ENCODE measurements at regions not wholly inside any gene's neighbourhood (a gene's known extent, or its start where the extent isn't known, plus 50 kb on each side); places are given as distances from the start of the nearest gene placed in this dataset.
A peak's percentile ranks its signal among the peaks of the same experiment; 100 is the strongest.

DNA sequence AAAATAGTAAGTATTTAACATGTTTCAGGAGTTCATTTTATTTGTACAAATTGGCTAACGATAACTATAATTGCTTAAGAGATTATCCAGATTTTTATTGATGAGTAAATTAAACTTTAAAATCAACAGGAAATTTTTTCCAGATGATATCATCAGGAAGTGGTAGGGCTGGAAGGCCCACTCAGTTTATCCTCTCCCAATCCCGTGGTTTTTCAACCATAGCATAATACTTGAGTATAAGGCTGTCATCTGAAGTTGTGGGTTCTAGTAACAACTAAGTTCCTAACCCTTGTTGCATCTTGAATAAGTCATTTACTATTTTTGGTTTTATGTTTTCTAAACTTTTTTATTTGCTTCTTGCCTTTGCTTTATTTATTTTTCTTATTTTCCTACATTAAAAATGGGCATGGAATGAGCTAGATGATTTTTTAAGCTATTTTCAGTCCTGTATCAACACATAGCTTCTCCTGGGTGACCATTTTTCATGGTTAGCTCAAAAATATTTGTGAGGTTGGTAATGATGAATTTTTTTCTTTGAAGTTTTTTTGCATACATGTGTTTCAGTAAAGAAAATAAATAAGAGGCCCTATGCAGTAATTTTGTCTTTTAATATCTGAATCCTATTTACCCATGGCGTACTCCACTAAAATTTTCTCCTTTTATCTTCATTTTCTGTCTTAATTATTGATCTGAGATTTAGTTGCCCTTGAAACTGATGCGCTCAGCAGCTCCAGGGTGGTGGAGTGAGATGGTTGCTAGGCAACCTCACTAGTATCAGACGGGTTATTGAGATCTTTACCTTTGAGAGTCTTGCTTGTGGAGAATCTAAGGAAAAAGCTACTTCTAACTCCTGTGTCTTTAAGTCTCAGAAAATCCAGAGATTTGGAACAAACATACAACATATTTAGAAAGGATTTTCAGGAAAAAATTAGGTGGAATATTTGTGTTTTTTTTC, 452.0 kb upstream of the CCDC179 start:
- H3K4me1 ChIP-seq (ENCODE audit: low read depth): no peaks in the 10 kb centered on the region
- H3K27me3 ChIP-seq: no peaks in the 10 kb centered on the region
- no peaks in the 10 kb centered on the region for H3K9me3 ChIP-seq (ENCODE audit: low read depth)
- no peak overlapping the region for H3K4me3 ChIP-seq
- no peaks in the 10 kb centered on the region for H3K36me3 ChIP-seq
- no peak overlapping the region for H3K27ac ChIP-seq
- DNase-seq (ENCODE audit: low read depth in 1 of 2, low spot score in 1 of 2): peak; percentile 7 to 13
- TF ChIP-seq, protein P1, sequence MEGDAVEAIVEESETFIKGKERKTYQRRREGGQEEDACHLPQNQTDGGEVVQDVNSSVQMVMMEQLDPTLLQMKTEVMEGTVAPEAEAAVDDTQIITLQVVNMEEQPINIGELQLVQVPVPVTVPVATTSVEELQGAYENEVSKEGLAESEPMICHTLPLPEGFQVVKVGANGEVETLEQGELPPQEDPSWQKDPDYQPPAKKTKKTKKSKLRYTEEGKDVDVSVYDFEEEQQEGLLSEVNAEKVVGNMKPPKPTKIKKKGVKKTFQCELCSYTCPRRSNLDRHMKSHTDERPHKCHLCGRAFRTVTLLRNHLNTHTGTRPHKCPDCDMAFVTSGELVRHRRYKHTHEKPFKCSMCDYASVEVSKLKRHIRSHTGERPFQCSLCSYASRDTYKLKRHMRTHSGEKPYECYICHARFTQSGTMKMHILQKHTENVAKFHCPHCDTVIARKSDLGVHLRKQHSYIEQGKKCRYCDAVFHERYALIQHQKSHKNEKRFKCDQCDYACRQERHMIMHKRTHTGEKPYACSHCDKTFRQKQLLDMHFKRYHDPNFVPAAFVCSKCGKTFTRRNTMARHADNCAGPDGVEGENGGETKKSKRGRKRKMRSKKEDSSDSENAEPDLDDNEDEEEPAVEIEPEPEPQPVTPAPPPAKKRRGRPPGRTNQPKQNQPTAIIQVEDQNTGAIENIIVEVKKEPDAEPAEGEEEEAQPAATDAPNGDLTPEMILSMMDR (IDR thresholded peaks at IDR 0.05; ENCODE audit: low read depth, low read length): no peak

DNA sequence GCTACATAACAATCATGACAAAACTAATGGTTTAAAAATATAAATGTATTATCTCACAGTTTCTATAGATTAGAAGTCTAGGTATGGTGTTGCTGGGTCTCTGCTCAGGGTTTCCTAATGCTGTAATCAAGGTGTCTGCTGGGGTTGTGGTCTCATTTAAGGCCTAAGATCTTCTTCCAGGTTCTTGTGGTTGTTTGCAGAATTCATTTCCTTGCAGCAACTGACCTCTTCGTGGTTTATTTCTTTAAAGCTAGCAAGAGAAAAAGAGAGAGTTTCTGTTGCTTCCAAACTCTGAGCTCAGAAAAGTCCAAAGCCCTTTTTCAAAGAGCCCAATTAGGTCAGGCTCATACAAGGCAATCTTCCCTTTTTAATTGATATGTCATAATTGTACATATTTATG, 452.7 kb upstream of the CCDC179 start:
- H3K36me3 ChIP-seq: no peaks in the 10 kb centered on the region
- TF ChIP-seq, protein P1 (IDR thresholded peaks at IDR 0.05; ENCODE audit: low read depth, low read length): no peak
- no peak for DNase-seq (ENCODE audit: low read depth in 1 of 2, low spot score in 1 of 2)
- H3K4me3 ChIP-seq: no peak overlapping the region
- H3K4me1 ChIP-seq (ENCODE audit: low read depth): no peaks in the 10 kb centered on the region
- H3K27me3 ChIP-seq: no peaks in the 10 kb centered on the region
- H3K9me3 ChIP-seq (ENCODE audit: low read depth): no peaks in the 10 kb centered on the region
- no peak overlapping the region for H3K27ac ChIP-seq

DNA sequence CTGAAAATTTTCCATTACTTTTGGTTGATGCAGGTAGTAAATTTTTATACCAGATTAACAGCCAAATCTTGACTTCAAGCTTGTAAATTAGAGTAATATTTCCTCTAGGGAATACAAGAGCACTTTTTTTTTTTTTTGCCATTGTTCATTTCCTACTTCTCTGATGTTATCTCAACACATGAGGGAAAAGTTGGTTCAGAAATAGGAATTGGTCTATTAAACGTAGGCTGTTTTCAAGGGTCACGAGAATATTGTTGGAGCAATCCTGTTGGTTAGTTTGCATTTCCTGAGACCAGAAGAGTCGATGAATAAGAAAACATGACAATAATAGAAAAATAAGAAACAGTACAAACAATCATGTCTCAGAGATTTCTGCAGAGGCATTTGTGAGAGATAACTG, 453.9 kb upstream of the CCDC179 start:
- Histone ChIP-seq H3K9me3 (ENCODE audit: low read depth) (no peaks in the 10 kb centered on the region), H3K27ac (no peak overlapping the region), H3K4me3 (no peak overlapping the region), H3K36me3 (no peaks in the 10 kb centered on the region), H3K27me3 (no peaks in the 10 kb centered on the region), H3K4me1 (ENCODE audit: low read depth) (no peaks in the 10 kb centered on the region)
- TF ChIP-seq, protein P1 (IDR thresholded peaks at IDR 0.05; ENCODE audit: low read depth, low read length): no peak
- no peak for DNase-seq (ENCODE audit: low read depth in 1 of 2, low spot score in 1 of 2)

DNA sequence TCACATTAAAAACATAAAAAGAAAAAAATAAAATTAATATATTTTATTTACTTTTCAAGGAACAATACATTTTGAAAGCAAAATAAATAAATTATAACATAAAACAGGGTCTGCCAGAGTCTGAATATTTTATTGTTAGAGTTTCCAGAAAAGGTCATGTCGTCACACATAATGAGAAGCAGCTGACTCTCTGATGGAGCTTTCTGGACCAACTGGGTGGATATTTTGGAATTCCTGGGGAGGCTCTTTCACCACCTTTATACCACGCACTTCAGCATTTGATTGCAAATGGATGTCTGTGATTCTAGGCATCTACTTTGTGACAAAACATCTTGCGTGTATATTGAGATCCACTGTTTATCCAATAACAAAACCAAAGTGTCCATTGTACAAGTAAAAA, 455.0 kb upstream of the CCDC179 start:
- no peaks in the 10 kb centered on the region for H3K9me3 ChIP-seq (ENCODE audit: low read depth)
- TF ChIP-seq, protein P1 (IDR thresholded peaks at IDR 0.05; ENCODE audit: low read depth, low read length): no peak
- no peaks in the 10 kb centered on the region for H3K27me3 ChIP-seq
- H3K4me1 ChIP-seq (ENCODE audit: low read depth): no peaks in the 10 kb centered on the region
- H3K27ac ChIP-seq: no peak overlapping the region
- no peak overlapping the region for H3K4me3 ChIP-seq
- DNase-seq (ENCODE audit: low read depth in 1 of 2, low spot score in 1 of 2): no peak
- H3K36me3 ChIP-seq: no peaks in the 10 kb centered on the region

DNA sequence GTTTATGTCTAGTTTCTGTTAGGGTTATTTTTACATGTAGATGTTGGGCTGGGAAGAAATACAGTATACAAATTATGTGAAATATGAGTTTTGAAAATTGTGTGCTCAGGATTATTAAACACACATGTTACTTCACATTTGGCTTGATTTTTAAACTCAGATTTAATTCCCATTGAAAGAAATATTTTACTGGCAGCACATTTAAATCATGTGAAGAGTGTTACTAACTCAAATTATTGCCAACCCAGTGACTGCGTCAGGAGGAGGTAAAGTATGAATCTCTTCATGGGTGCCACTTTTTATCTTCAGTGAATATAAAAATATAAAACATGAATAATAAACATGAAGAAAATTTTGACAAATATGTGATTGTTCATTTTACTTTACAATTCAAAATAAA, 457.5 kb upstream of the CCDC179 start:
- no peaks in the 10 kb centered on the region for H3K9me3 ChIP-seq (ENCODE audit: low read depth)
- no peak overlapping the region for H3K4me3 ChIP-seq
- no peaks in the 10 kb centered on the region for H3K4me1 ChIP-seq (ENCODE audit: low read depth)
- no peak for DNase-seq (ENCODE audit: low read depth in 1 of 2, low spot score in 1 of 2)
- TF ChIP-seq, protein P1 (IDR thresholded peaks at IDR 0.05; ENCODE audit: low read depth, low read length): no peak
- no peaks in the 10 kb centered on the region for H3K36me3 ChIP-seq
- H3K27me3 ChIP-seq: no peaks in the 10 kb centered on the region
- H3K27ac ChIP-seq: no peak overlapping the region

Data from cardiac muscle cell (in vitro differentiated cells and primary cell).